DOHH2 (cell line): ENCODE measurements at regions not wholly inside any gene's neighbourhood (a gene's known extent, or its start where the extent isn't known, plus 50 kb on each side); places are given as distances from the start of the nearest gene placed in this dataset.

Experiments used
- CTCF ChIP-seq: fragments of 200-600 bp; sonication (generic); IDR thresholded peaks from one replicate; pipeline ENCODE4 v1.5.1; 2014; ENCODE audit warnings: antibody characterized with exemption, mild to moderate bottlenecking, low read depth, low read length; ENCODE audit not compliant: poor library complexity, severe bottlenecking
- EZH2phosphoT487 ChIP-seq: fragments of 200-600 bp; sonication (generic); IDR thresholded peaks from 2 replicates; pipeline ENCODE4 v1.6.1; 2017; ENCODE audit warnings: borderline replicate concordance, mild to moderate bottlenecking, antibody characterized with exemption, low read length, moderate library complexity, mixed read lengths

GRCh38 chr14:38851111-38851510 is 251.9 kb downstream of the SEC23A start:
- TF ChIP-seq CTCF: no peak
- no peak for TF ChIP-seq EZH2phosphoT487
